Brain pericyte (primary cell): ENCODE measurements at regions not wholly inside any gene's neighbourhood (a gene's known extent, or its start where the extent isn't known, plus 50 kb on each side); places are given as distances from the start of the nearest gene placed in this dataset.

Experiments used
- DNase-seq: peaks from one replicate; pipeline ENCODE4 v3.0.0-alpha.2; 2012; ENCODE audit warnings: low read depth, low spot score

GRCh38 chr9:13555989-13556500, 276.6 kb upstream of the MPDZ start:
- DNase-seq, result no peak

- no peak for DNase-seq
These were observed 276.0 kb upstream of the MPDZ start for GRCh38 chr9:13555516-13555915.

GRCh38 chr9:13554626-13555025, 275.1 kb upstream of the MPDZ start:
- DNase-seq, result no peak

- DNase-seq, result no peak
These were observed 273.2 kb upstream of the MPDZ start for GRCh38 chr9:13552606-13553215.

GRCh38 chr9:13550519-13550918, 271.0 kb upstream of the MPDZ start:
- DNase-seq, result no peak

GRCh38 chr9:13548535-13548934, 269.0 kb upstream of the MPDZ start:
- DNase-seq, result no peak

GRCh38 chr9:13535141-13535540, 255.6 kb upstream of the MPDZ start:
- DNase-seq, result no peak

GRCh38 chr9:13534006-13534405, 254.5 kb upstream of the MPDZ start:
- DNase-seq, result no peak

- DNase-seq, result no peak
These were observed 252.9 kb upstream of the MPDZ start for GRCh38 chr9:13532407-13532806.

- no peak for DNase-seq
These were observed 250.0 kb upstream of the MPDZ start for GRCh38 chr9:13529321-13530104.

- DNase-seq, result no peak
These were observed 244.8 kb upstream of the MPDZ start for GRCh38 chr9:13524245-13524644.

GRCh38 chr9:13520069-13520468, 240.6 kb upstream of the MPDZ start:
- DNase-seq, result no peak

- DNase-seq, result peak; percentile 73
These were observed 234.4 kb upstream of the MPDZ start for GRCh38 chr9:13513716-13514444.

GRCh38 chr9:13513286-13513685, 233.8 kb upstream of the MPDZ start:
- peak; percentile 5 for DNase-seq

- DNase-seq, result no peak
These were observed 229.2 kb upstream of the MPDZ start for GRCh38 chr9:13508681-13509080.

GRCh38 chr9:13508086-13508485, 228.6 kb upstream of the MPDZ start:
- DNase-seq, result no peak

- DNase-seq, result no peak
These were observed 226.3 kb upstream of the MPDZ start for GRCh38 chr9:13505797-13506196.

GRCh38 chr9:13503599-13503998, 224.1 kb upstream of the MPDZ start:
- no peak for DNase-seq

GRCh38 chr9:13502484-13502883, 223.0 kb upstream of the MPDZ start:
- no peak for DNase-seq

- DNase-seq, result no peak
These were observed 221.5 kb upstream of the MPDZ start for GRCh38 chr9:13501018-13501417.

GRCh38 chr9:13500034-13500433, 220.5 kb upstream of the MPDZ start:
- DNase-seq, result no peak

- DNase-seq, result no peak
These were observed 214.2 kb upstream of the MPDZ start for GRCh38 chr9:13493697-13494096.
